Stimulated activated CD8-positive, alpha-beta memory T cell treated with anti-CD3 and anti-CD28 coated beads, Interleukin-2, amount 100 ng/mL, for 48 hours (primary cell): ENCODE measurements at regions not wholly inside any gene's neighbourhood (a gene's known extent, or its start where the extent isn't known, plus 50 kb on each side); places are given as distances from the start of the nearest gene placed in this dataset.

Source experiments
- DNase-seq, 2 donors: peaks; one replicate each; pipeline ENCODE4 v3.0.0-alpha.2; 2020; ENCODE audit warnings: low read depth in 2 of 2

DNA sequence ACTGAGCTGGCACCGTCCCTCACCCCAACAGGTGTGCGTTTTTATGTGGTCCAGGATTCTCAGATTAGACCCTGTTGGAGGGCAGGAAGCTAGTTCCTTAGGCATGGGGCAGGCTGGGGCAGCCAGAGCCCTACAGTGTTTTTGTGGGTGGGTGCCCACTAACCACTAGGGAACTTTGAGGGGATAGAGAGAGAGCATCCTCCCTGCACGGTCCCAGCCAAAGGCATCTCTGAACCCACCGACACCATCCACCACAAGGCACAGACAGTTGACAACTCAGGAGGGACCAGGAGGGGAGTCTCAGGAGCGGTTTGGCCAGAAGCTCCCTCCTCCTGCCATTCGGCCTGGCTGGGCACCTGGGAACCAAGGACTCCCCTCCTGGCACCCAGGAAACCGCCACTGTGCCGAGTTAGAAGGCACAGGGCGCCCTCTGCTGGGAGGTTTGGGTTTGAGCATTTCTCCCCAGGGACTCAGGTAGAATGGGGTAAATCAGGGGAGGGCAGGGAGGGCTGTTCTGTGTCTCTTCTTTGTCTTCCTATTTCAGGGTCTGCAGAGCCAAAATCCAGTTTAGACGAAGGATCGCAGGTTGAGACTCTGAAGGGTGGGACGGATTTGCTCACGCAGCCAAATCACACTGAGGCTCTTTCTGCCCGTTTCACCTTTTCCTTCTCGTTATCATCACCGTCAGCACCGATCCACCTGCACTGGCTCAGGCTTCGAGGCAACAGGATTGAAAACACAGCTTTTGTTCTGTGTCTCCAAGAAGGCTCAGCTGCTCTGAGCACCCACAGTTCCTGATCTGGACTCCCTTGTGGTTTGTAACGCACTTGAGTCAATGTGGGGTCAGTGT, 84.8 kb upstream of the COL13A1 start:
- DNase-seq, result peak; percentile 52 to 63

DNA sequence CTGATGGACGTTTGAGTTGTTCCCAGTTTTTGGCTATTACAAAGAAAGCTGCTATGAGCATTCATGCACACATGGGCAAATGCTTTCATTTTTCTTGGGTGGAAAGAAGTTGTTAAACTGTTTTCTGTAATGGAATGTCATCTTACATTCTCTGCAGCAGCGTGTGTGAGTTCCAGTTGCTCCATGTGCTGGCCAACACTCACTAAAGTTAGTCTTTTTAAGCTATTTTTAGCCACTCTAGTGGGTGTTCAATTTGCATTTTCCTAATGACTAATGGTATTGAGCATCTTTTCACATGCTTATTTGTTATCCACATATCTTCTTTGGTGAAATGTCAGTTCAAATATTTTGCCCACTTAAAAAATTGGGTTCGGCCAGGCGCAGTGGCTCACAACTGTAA, 82.8 kb upstream of the COL13A1 start:
- DNase-seq, result no peak

GRCh38 chr10:69721690-69722310, 79.9 kb upstream of the COL13A1 start:
- DNase-seq, result no peak

DNA sequence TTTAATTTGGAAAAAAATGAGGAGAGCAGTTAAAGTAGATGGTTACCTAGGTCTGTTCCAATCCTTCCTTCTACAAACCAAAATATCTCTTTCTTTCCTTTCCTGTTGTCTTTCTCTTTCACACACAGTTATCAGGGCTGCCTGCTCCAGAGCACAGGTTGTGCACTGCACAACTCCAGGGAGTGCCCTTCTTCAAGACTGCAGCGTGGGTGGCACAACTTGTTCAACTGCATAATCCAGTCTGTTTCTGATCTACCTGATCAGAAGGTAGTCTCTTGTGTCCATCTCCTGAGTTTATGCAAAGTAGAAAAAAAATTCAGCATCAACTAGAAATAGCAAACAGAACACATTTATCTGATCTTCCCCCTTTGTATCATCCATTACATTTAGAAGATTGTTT, 78.1 kb upstream of the COL13A1 start:
- no peak for DNase-seq

GRCh38 chr10:69726850-69727249, 74.9 kb upstream of the COL13A1 start:
- no peak for DNase-seq

DNA sequence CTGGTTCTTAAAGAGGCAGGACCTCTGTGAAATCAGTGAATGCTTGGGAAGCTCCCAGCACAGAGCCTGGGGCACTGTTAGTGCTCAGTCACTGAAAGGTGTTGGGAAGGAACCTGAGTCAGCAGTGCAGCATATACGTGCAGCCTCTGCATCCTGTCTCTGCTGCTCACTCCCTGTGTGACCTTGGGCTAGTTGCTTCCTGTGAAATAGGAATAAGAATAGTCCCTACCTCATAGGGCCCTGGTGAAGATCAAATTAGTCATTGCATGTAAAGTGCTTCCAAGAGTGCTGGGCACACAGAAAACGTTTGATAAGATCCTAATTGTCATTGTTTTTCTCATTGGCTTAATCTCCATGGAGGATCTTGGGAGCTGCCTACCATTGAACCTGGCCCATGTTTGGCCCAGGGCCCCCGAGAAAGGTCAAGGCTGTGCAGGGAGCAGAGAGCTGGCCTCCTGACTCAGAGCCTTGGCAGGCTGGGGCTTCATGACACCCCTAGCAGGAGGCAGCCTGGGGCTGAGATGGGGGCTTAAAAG, 73.3 kb upstream of the COL13A1 start:
- no peak for DNase-seq

DNA sequence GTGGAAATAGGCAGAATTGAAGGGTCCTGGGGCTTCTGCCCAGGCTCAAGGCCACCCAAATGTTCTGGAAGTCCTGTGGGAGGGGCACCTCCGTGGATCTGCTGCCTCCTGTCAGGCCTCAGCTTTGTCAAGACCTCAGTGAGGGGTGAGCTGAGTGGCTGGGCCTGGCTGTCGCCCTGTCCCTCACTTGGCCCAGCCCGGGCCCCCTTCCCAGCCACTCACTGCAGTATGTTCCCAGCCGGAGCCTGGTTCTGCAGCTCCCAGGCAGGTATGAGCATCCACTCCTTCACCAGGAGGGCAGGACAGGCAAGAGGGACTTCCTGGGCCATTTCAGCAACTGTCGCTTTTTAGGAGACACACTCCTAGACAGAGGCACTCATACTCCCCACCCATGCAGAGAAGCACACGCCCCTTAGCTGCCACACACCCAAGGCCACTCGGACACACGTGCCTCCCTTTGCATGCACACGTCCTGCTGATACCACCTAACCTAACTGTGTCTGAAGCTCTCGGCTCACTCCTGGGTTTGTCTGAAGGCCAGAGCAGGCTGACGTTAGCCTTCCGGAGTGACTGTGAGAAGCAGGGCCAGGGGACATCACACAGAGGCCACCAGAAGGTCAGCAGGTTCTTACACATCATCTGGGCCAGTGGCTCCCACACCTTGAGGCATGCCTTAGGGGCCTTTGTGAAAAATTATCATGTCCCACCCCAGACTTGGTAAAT, 72.2 kb upstream of the COL13A1 start:
- no peak for DNase-seq

DNA sequence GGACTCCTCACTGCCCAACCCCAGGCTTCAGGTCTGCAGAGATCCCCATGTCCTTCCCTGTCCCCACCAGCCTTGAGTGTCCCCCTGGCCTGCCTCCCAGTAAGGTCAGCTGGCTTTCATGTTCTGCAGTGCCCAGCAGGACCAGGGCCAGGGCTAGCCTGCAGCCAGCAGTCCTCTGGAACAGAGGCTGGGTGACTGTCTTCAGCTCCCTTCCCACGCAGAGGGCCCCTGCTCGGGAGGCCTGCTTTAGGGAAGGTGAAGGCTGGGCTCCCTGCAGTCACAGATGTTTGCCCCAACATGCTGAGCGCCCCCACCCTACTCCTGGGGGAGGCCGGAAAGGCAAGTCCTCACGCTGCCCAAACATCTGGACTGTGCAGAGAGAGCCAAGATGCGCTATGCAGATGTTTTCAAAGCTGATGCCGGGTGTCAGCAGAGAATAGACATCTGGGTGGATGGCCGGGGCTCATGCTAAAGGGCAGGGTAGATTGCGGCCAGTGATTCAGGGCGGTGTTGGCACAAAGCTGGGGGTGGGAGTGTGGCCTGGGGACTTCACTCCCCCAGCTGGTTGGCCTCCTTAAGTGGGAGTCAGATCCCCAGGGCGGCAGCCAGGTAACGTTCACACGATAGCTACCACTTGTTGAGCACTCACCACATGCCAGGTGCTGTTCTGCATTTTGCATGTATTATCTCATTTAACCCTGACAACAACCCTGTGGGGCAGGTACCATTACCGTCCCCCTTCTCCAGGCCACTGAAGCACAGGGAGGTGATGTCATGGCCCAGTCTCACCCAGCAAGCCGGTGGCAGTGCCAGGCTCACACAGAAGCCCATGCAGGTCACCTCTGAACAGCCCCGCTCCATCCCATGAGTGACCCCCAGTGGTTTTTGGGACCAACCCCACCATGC, 71.2 kb upstream of the COL13A1 start:
- DNase-seq, result no peak

DNA sequence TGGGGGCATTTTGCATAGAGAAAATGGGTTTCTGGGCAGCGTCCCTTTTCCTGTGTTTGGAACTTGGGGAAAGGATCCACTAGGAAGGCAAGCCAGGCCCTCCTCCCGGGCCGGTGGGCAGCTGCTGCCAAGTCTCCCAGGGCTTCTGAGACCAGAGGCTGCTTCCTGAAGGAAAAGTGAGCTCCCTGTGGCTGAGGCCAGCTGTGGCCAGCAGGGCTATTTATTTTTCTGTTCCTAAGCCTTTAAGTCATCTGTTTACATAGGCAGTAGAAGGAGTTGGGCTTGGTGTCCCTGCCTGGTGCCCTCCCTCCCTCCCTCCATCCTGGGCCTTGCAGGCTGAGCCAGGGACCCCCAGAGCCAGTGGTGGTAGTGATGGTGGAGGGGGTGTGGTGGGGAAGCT, 70.5 kb upstream of the COL13A1 start:
- DNase-seq, result no peak

DNA sequence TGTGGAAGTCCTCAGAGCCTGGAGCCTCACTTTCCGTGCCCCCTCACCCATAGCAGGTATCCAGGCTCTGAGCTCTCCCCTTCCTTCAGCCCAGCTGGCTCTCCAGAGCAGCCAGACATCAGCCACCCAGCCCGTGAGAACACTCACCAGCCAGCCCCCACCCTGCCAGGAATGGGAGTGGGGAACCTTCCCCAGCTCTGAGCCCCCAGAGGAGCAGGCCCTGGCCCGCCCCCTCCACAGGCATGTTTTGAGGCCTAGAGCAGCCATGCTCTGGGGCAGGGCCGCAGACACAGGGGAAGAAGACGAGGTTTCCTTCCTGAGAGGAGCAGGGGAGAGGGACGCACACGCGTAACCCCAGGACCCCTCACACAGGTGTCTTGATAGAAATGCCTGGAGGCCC, 70.0 kb upstream of the COL13A1 start:
- no peak for DNase-seq

- DNase-seq, result no peak
Measured at GRCh38 chr10:69732147-69732825, 69.4 kb upstream of the COL13A1 start.

DNA sequence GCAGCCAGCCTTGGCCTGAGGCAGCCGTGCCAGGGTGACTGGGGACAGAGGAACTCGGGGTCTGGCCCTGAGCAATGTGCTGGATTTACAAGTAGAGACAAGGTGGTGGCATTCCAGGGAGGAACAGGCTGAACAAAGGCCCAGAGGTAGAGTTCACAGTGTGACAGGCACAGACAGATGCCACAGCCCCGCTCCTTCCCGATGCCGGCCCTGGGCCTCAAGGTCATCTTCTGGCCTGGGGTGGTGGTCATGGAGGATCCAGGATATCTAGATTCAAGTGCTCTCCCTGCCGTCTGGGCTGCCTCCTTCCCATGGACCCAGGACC, 68.9 kb upstream of the COL13A1 start:
- DNase-seq, result no peak

- no peak for DNase-seq
Measured at GRCh38 chr10:69733791-69734261, 67.9 kb upstream of the COL13A1 start.

GRCh38 chr10:69734416-69734796, 67.3 kb upstream of the COL13A1 start:
- no peak for DNase-seq

DNA sequence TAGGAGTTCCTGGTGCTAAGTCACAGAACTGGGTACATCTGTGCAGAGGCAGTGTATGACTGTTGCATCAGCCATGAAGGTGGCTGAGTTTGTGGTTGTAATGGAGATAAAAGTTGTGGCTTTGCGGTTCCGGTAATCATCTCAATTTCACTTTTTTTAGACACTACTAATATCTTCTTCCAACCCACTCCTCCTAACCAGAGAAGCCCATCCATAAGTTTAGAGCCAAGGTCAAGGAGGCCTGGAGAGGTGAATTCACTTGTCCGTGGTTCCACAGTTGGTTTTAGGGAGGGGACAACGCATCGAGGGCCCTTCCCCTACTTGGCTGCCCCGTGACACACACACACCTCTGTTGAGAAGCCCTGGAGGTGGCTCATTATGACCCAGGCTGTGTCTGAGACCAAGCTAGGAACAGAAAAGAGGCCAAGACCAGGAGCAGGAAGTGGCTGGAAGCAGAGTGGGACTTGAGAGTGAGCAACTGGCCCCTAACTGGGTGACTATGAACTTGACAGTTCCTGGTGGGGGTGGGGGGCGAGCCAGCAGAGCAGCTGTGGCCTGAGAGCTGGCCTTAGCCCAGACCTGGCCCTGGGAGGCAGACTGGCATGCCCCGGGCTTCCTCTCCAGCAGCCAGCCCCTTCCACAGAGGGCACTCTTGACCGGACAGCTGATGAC, 66.8 kb upstream of the COL13A1 start:
- DNase-seq, result peak in 1 of 2 donors; percentile 17

GRCh38 chr10:69736886-69737641, 64.6 kb upstream of the COL13A1 start:
- no peak for DNase-seq

GRCh38 chr10:69738071-69738470, 63.6 kb upstream of the COL13A1 start:
- DNase-seq, result no peak

DNA sequence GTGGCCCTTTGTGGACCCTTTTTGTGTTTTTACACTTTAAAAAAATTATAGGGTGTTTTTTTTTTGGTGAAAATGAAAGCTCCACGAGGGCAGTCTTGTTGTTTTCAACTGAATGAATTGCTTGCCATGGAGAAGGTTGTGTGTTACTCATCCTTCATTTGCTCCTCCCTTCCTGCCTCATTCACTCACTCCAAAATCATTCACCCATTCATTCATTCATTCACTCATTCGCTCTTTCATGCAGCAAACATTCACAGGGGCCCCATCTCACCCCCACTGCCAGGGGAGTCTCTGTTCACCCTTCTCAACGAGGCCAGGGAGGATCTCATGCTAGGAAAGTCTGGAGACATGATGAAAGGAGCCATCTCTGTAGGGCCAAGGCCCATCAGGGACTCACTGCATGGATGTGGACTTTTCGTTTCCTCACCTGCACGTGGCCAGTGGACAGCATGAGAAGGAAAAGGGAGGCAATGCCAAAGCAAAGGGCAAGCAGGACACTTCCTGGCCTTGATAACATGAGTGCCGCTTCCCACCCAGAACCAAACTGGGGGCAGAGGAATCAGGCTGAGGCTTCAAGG, 62.8 kb upstream of the COL13A1 start:
- no peak for DNase-seq

DNA sequence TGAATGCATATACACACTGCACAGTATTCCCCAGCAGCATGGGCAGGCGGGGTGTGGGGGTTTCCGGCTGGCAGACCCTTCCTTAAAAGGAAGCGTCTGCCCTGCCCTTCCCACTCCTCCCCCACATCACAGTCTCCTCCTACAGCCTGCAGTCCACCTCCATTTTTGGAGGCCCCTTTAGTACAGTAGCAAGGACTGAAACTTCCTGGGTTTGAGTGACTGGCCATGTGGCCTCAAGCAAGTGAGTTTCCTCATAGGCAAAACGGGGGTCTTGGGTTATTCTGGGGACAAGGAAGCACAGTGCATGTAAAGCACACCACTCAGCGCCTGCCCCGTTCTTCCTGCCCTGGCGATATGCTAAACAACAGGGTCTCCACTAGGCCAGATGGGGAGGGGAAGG, 62.1 kb upstream of the COL13A1 start:
- no peak for DNase-seq
